ENCODE measurements at regions not wholly inside any gene's neighbourhood (a gene's known extent, or its start where the extent isn't known, plus 50 kb on each side); places are given as distances from the start of the nearest gene placed in this dataset.

GRCh38 chrX:46072791-46073190 lies 472.4 kb downstream of the ZNF674 start:
- dilution Hi-C loops (cut with HindIII; ENCODE audit: low sequenced_read_pairs, unreplicated experiment) = no loop called here

More at GRCh38 chrX:46072791-46073190, 472.4 kb downstream of the ZNF674 start:
- Histone ChIP-seq H2BK20ac (ENCODE audit: low read depth, low read length) (no peak overlapping the region), H3K14ac (replicated peaks; ENCODE audit: low read depth, low read length) (no peak overlapping the region), H2BK5ac (ENCODE audit: low read depth, low read length, poor library complexity, severe bottlenecking) (no peak overlapping the region), H4K91ac (ENCODE audit: insufficient read depth, low read depth, low read length) (no peak overlapping the region), H3K4me1 (ENCODE audit: control insufficient read depth, insufficient read depth, low read length) (no peaks in the 10 kb centered on the region), H3K4me2 (ENCODE audit: low read depth, low read length) (no peak overlapping the region), H2BK15ac (ENCODE audit: low read depth, low read length) (no peak overlapping the region), H3K18ac (ENCODE audit: low read depth, low read length) (no peak overlapping the region), H4K5ac (ENCODE audit: low read depth, low read length) (no peak overlapping the region), H2AFZ (replicated peaks; ENCODE audit: low read length, poor library complexity) (no peak overlapping the region), H3K4me3 (ENCODE audit: insufficient read depth, low read depth, low read length) (no peak overlapping the region), H3K79me1 (ENCODE audit: low read depth in 1 of 2, low read length in 2 of 2) (no peaks in the 10 kb centered on the region), H3K56ac (ENCODE audit: extremely low read depth, insufficient read depth, low read length) (no peak overlapping the region), H3K27me3 (ENCODE audit: control insufficient read depth, insufficient read depth, low read length) (no peaks in the 10 kb centered on the region), H3K9ac (ENCODE audit: low read depth, low read length) (no peak overlapping the region), H3K23ac (ENCODE audit: low read depth, low read length) (no peak overlapping the region), H2BK120ac (ENCODE audit: low read depth, low read length) (no peak overlapping the region), H3K9me1 (ENCODE audit: insufficient read depth, low read length) (no peaks in the 10 kb centered on the region), H4K8ac (ENCODE audit: low read depth in 2 of 2, low read length in 2 of 2) (no peak overlapping the region), H3K36me3 (ENCODE audit: control insufficient read depth, insufficient read depth, low read length) (no peaks in the 10 kb centered on the region), H3K9me3 (ENCODE audit: control insufficient read depth, insufficient read depth, low read length) (no peaks in the 10 kb centered on the region), H4K20me1 (ENCODE audit: insufficient read depth, low read length) (no peaks in the 10 kb centered on the region), H2AK5ac (ENCODE audit: low read depth, low read length) (no peak overlapping the region), H3K4ac (ENCODE audit: low read depth, low read length) (no peak overlapping the region), H3K27ac (ENCODE audit: insufficient read depth, low read length) (no peak overlapping the region), H2AK9ac (replicated peaks; ENCODE audit: low read depth, low read length, poor library complexity) (no peak overlapping the region)
- TF ChIP-seq MAZ (IDR thresholded peaks at IDR 0.05; ENCODE audit: borderline replicate concordance, low read depth, low read length) = no peak
- TF ChIP-seq, protein P1, sequence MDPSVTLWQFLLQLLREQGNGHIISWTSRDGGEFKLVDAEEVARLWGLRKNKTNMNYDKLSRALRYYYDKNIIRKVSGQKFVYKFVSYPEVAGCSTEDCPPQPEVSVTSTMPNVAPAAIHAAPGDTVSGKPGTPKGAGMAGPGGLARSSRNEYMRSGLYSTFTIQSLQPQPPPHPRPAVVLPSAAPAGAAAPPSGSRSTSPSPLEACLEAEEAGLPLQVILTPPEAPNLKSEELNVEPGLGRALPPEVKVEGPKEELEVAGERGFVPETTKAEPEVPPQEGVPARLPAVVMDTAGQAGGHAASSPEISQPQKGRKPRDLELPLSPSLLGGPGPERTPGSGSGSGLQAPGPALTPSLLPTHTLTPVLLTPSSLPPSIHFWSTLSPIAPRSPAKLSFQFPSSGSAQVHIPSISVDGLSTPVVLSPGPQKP (IDR thresholded peaks at IDR 0.05; ENCODE audit: borderline replicate concordance, low read depth, low read length) = no peak
- no peak for TF ChIP-seq CHD1 (IDR thresholded peaks at IDR 0.05; ENCODE audit: low read depth, low read length)
- intact Hi-C loops (cut with micrococcal nuclease) = no loop called here
- ChIA-PET CTCF (no interaction called here), POLR2A (ENCODE audit: unreplicated experiment) (no interaction called here)
- no peak for DNase-seq
- no CpG with 5 or more reads among the region's 3 CpGs for WGBS, 2 experiments (ENCODE audit: extremely low coverage in 2 of 2, insufficient read length in 1 of 2)
- no peak for ATAC-seq (ENCODE audit: low read depth)
- BruUV-seq (replicated peaks) = no TSS peak
- in situ Hi-C loops (cut with MboI; ENCODE audit: low sequenced_read_pairs) = no loop called here

Measured in IMR-90 (cell line).